ENCODE measurements at regions not wholly inside any gene's neighbourhood (a gene's known extent, or its start where the extent isn't known, plus 50 kb on each side); places are given as distances from the start of the nearest gene placed in this dataset.

GRCh38 chr1:185574139-185574875 is 159.9 kb upstream of the HMCN1 start:
- TF ChIP-seq CTCF (conservative IDR thresholded peaks at IDR 0.05; ENCODE audit: low read depth, low read length), result no peak
- Histone ChIP-seq H3K4me1 (ENCODE audit: low read depth, poor library complexity, severe bottlenecking) (peaks cover 16% of the 10 kb centered on the region), H3K4me3 (IDR thresholded peaks at IDR 0.05; ENCODE audit: insufficient read depth, low read depth, low read length) (no peak overlapping the region), H3K9ac (no peak overlapping the region), H3K36me3 (ENCODE audit: insufficient read depth) (no peaks in the 10 kb centered on the region), H4K20me1 (ENCODE audit: insufficient read depth) (no peaks in the 10 kb centered on the region), H2AFZ (ENCODE audit: low read depth) (no peak overlapping the region), H3K4me2 (no peak overlapping the region), H3K27ac (no peak overlapping the region), H3K27me3 (ENCODE audit: insufficient read depth, low read depth) (no peaks in the 10 kb centered on the region), H3K79me2 (ENCODE audit: insufficient read depth, low read depth) (no peaks in the 10 kb centered on the region)

DNA sequence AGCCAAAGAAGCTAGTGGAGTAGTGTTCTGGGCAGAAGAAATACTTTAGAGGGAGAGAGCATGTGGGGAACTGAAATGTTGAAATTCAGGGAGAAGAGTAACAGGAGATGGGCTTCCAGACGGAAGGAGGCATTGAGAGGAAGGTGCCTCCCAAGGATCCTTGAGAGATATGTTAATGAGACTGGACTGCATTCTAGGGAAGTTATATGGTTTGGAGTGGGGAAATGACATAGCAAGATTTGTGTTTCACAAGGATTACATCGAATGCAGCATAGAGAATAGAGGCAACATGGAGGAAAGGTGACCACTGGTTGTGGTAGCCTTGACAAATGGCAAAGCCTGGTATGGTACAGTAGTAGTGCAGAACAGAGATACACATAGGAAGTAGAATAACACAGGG is 160.5 kb upstream of the HMCN1 start:
- H2AFZ ChIP-seq (ENCODE audit: low read depth), result no peak overlapping the region
- H3K4me1 ChIP-seq (ENCODE audit: low read depth, poor library complexity, severe bottlenecking), result peaks cover 22% of the 10 kb centered on the region
- H3K27me3 ChIP-seq (ENCODE audit: insufficient read depth, low read depth), result no peaks in the 10 kb centered on the region
- no peaks in the 10 kb centered on the region for H4K20me1 ChIP-seq (ENCODE audit: insufficient read depth)
- H3K4me3 ChIP-seq (IDR thresholded peaks at IDR 0.05; ENCODE audit: insufficient read depth, low read depth, low read length), result no peak overlapping the region
- no peaks in the 10 kb centered on the region for H3K79me2 ChIP-seq (ENCODE audit: insufficient read depth, low read depth)
- H3K9ac ChIP-seq, result no peak overlapping the region
- no peak overlapping the region for H3K27ac ChIP-seq
- H3K4me2 ChIP-seq, result no peak overlapping the region
- no peaks in the 10 kb centered on the region for H3K36me3 ChIP-seq (ENCODE audit: insufficient read depth)
- no peak for TF ChIP-seq CTCF (conservative IDR thresholded peaks at IDR 0.05; ENCODE audit: low read depth, low read length)

- no peaks in the 10 kb centered on the region for H4K20me1 ChIP-seq (ENCODE audit: insufficient read depth)
- H3K27me3 ChIP-seq (ENCODE audit: insufficient read depth, low read depth), result no peaks in the 10 kb centered on the region
- H3K9ac ChIP-seq, result no peak overlapping the region
- no peaks in the 10 kb centered on the region for H3K36me3 ChIP-seq (ENCODE audit: insufficient read depth)
- H3K4me1 ChIP-seq (ENCODE audit: low read depth, poor library complexity, severe bottlenecking), result peaks cover 28% of the 10 kb centered on the region
- H3K4me3 ChIP-seq (IDR thresholded peaks at IDR 0.05; ENCODE audit: insufficient read depth, low read depth, low read length), result no peak overlapping the region
- no peaks in the 10 kb centered on the region for H3K79me2 ChIP-seq (ENCODE audit: insufficient read depth, low read depth)
- no peak overlapping the region for H2AFZ ChIP-seq (ENCODE audit: low read depth)
- H3K27ac ChIP-seq, result no peak overlapping the region
- no peak overlapping the region for H3K4me2 ChIP-seq
- no peak for TF ChIP-seq CTCF (conservative IDR thresholded peaks at IDR 0.05; ENCODE audit: low read depth, low read length)
These were observed 161.0 kb upstream of the HMCN1 start for GRCh38 chr1:185573162-185573561.

GRCh38 chr1:185570962-185571361 is 163.2 kb upstream of the HMCN1 start:
- H3K27me3 ChIP-seq (ENCODE audit: insufficient read depth, low read depth), result no peaks in the 10 kb centered on the region
- H3K9ac ChIP-seq, result no peak overlapping the region
- no peak for TF ChIP-seq CTCF (conservative IDR thresholded peaks at IDR 0.05; ENCODE audit: low read depth, low read length)
- H4K20me1 ChIP-seq (ENCODE audit: insufficient read depth), result no peaks in the 10 kb centered on the region
- no peak overlapping the region for H3K4me3 ChIP-seq (IDR thresholded peaks at IDR 0.05; ENCODE audit: insufficient read depth, low read depth, low read length)
- H3K79me2 ChIP-seq (ENCODE audit: insufficient read depth, low read depth), result no peaks in the 10 kb centered on the region
- no peak overlapping the region for H2AFZ ChIP-seq (ENCODE audit: low read depth)
- H3K4me2 ChIP-seq, result no peak overlapping the region
- H3K4me1 ChIP-seq (ENCODE audit: low read depth, poor library complexity, severe bottlenecking), result peaks cover 50% of the 10 kb centered on the region
- no peaks in the 10 kb centered on the region for H3K36me3 ChIP-seq (ENCODE audit: insufficient read depth)
- H3K27ac ChIP-seq, result no peak overlapping the region
